H1 (cell line): ENCODE measurements at regions not wholly inside any gene's neighbourhood (a gene's known extent, or its start where the extent isn't known, plus 50 kb on each side); places are given as distances from the start of the nearest gene placed in this dataset.

Source experiments
- CTCF ChIA-PET: fragments of 300-600 bp; sonication (Branson Sonifier 250); formaldehyde crosslinking; loops from one replicate; lab custom pipeline; 2021; ENCODE audit not compliant: partially characterized antibody; lab: Charles Lee
- POLR2A ChIA-PET: fragments of 300-600 bp; sonication (Branson Sonifier 250); formaldehyde crosslinking; loops from one replicate; lab custom pipeline; 2021; ENCODE audit warnings: inconsistent platforms; ENCODE audit not compliant: partially characterized antibody; lab: Charles Lee
- DNase-seq, 2 experiments: peaks; one replicate each; pipeline versions ENCODE4 v3.0.0 to v3.0.0-alpha.2; 2010 to 2022; ENCODE audit warnings: low spot score in 2 of 2, low read depth in 1 of 2, mixed read lengths in 1 of 2
- FAIRE-seq: peaks from 2 replicates; lab custom pipeline; 2011; peaks lifted over from hg19 to GRCh38; lab: Jason Lieb, UNC
- H2AFZ ChIP-seq: 2 replicates; pipeline ENCODE4 v1.8.1; 2012; ENCODE audit warnings: low read length, inconsistent platforms
- H2AK5ac ChIP-seq: 2 replicates; pipeline ENCODE4 v1.6.1; 2013; ENCODE audit warnings: low read depth, low read length
- H2BK120ac ChIP-seq: replicated peaks from 2 replicates; pipeline ENCODE3; 2013; ENCODE audit warnings: low read depth, low read length, inconsistent platforms
- H2BK12ac ChIP-seq: 2 replicates; pipeline ENCODE4 v1.6.1; 2013; ENCODE audit warnings: low read depth, low read length
- H2BK15ac ChIP-seq: 2 replicates; pipeline ENCODE4 v1.6.1; 2013; ENCODE audit warnings: low read length
- H2BK20ac ChIP-seq: 2 replicates; pipeline ENCODE4 v1.6.1; 2013; ENCODE audit warnings: low read length
- H2BK5ac ChIP-seq: 2 replicates; pipeline ENCODE4 v1.6.1; 2013; ENCODE audit warnings: low read depth, low read length
- H3K14ac ChIP-seq: 2 replicates; pipeline ENCODE4 v1.6.1; 2013; ENCODE audit warnings: inconsistent platforms; ENCODE audit not compliant: insufficient read length
- H3K18ac ChIP-seq: 2 replicates; pipeline ENCODE4 v1.6.1; 2013; ENCODE audit warnings: low read length; ENCODE audit errors: extremely low read depth
- H3K23ac ChIP-seq: 2 replicates; pipeline ENCODE4 v1.6.1; 2013; ENCODE audit warnings: inconsistent platforms; ENCODE audit not compliant: insufficient read length
- H3K23me2 ChIP-seq: 2 replicates; pipeline ENCODE4 v1.6.1; 2013; ENCODE audit warnings: low read depth, low read length
- H3K27ac ChIP-seq: 2 replicates; pipeline ENCODE4 v1.6.1; 2011; ENCODE audit warnings: low read depth, low read length, inconsistent platforms
- H3K27me3 ChIP-seq, 4 experiments: replicated peaks in 1 of 4; 1 replicate in 1 of 4; 2 replicates in 3 of 4; pipeline versions ENCODE4 v1.6.1 to v1.8.1; 2011 to 2013; ENCODE audit warnings: low read length in 3 of 4, mild to moderate bottlenecking in 3 of 4, inconsistent platforms in 2 of 4, mixed read lengths in 2 of 4, moderate library complexity in 1 of 4; ENCODE audit not compliant: control insufficient read depth in 3 of 4, insufficient read depth in 3 of 4; ENCODE audit errors: extremely low read depth in 1 of 4
- H3K36me3 ChIP-seq, 4 experiments: 2 replicates each; pipeline versions ENCODE4 v1.6.1 to v1.8.1; 2011 to 2013; ENCODE audit warnings: mild to moderate bottlenecking in 4 of 4, low read length in 3 of 4, moderate library complexity in 2 of 4, control low read depth in 1 of 4, inconsistent platforms in 1 of 4; ENCODE audit not compliant: insufficient read depth in 4 of 4, control insufficient read depth in 2 of 4
- H3K4ac ChIP-seq: replicated peaks from 2 replicates; pipeline ENCODE3; 2013; ENCODE audit warnings: low read length, low read depth, mixed read lengths, inconsistent platforms; ENCODE audit not compliant: insufficient read length
- H3K4me1 ChIP-seq, 4 experiments: replicated peaks in 1 of 4; 1 replicate in 1 of 4; 2 replicates in 3 of 4; pipeline versions ENCODE4 v1.6.1 to v1.8.1; 2011 to 2013; ENCODE audit warnings: low read length in 3 of 4, inconsistent platforms in 2 of 4, mixed read lengths in 1 of 4; ENCODE audit not compliant: insufficient read depth in 4 of 4, control insufficient read depth in 3 of 4
- H3K4me2 ChIP-seq, 2 experiments: 2 replicates each; pipeline versions ENCODE4 v1.6.1 to v1.8.1; 2011 to 2013; ENCODE audit warnings: low read depth in 2 of 2, low read length in 2 of 2, control low read depth in 1 of 2, inconsistent platforms in 1 of 2, mild to moderate bottlenecking in 1 of 2; ENCODE audit not compliant: insufficient read depth in 1 of 2
- H3K4me3 ChIP-seq, 4 experiments: fragments of 200-600, 300-600 bp in 1 of 4; sonication (generic), shearing (Covaris generic), sonication (Bioruptor Twin) in 1 of 4; 2 replicates each; pipeline versions ENCODE4 v1.5.1 to v1.8.1; 2011 to 2016; ENCODE audit warnings: low read length in 4 of 4, low read depth in 3 of 4, control low read depth in 2 of 4, inconsistent platforms in 2 of 4, mild to moderate bottlenecking in 2 of 4, mixed read lengths in 1 of 4, moderate library complexity in 1 of 4; ENCODE audit not compliant: insufficient read depth in 2 of 4; ENCODE audit errors: extremely low read depth in 1 of 4
- H3K56ac ChIP-seq: replicated peaks from 2 replicates; pipeline ENCODE3; 2013; ENCODE audit warnings: low read depth, mild to moderate bottlenecking, mixed read lengths, low read length, inconsistent platforms; ENCODE audit not compliant: insufficient read length
- H3K79me1 ChIP-seq: 2 replicates; pipeline ENCODE4 v1.6.1; 2013; ENCODE audit warnings: low read depth, low read length, control low read depth
- H3K79me2 ChIP-seq, 2 experiments: 2 replicates each; pipeline versions ENCODE4 v1.6.1 to v1.8.1; 2012 to 2013; ENCODE audit warnings: low read length in 2 of 2, mild to moderate bottlenecking in 2 of 2, inconsistent platforms in 1 of 2; ENCODE audit not compliant: insufficient read depth in 2 of 2, control insufficient read depth in 1 of 2
- H3K9ac ChIP-seq, 4 experiments: replicated peaks in 1 of 4; 1 replicate in 1 of 4; 2 replicates in 3 of 4; pipeline versions ENCODE4 v1.6.1 to v1.8.1; 2011 to 2013; ENCODE audit warnings: low read depth in 3 of 4, low read length in 3 of 4, control low read depth in 2 of 4, mild to moderate bottlenecking in 2 of 4, moderate library complexity in 2 of 4, inconsistent platforms in 1 of 4; ENCODE audit errors: extremely low read depth in 1 of 4
- H3K9me3 ChIP-seq, 2 experiments: 2 replicates each; pipeline versions ENCODE4 v1.6.1 to v1.8.1; 2012 to 2013; ENCODE audit warnings: mild to moderate bottlenecking in 2 of 2, moderate library complexity in 2 of 2, control low read depth in 1 of 2, inconsistent platforms in 1 of 2, low read depth in 1 of 2, low read length in 1 of 2, mixed read lengths in 1 of 2; ENCODE audit not compliant: insufficient read depth in 2 of 2
- H4K20me1 ChIP-seq, 2 experiments: replicated peaks in 1 of 2; 2 replicates each; pipeline versions ENCODE3 to v1.8.1; 2011 to 2013; ENCODE audit warnings: inconsistent platforms in 2 of 2, low read length in 2 of 2, mild to moderate bottlenecking in 1 of 2; ENCODE audit not compliant: insufficient read depth in 2 of 2, control insufficient read depth in 1 of 2
- H4K5ac ChIP-seq: 2 replicates; pipeline ENCODE4 v1.6.1; 2013; ENCODE audit warnings: low read length, low read depth, mixed read lengths, inconsistent platforms; ENCODE audit not compliant: insufficient read length
- H4K8ac ChIP-seq: 2 replicates; pipeline ENCODE4 v1.8.0; 2013; ENCODE audit warnings: mild to moderate bottlenecking, moderate library complexity, low read length, inconsistent platforms; ENCODE audit not compliant: insufficient read depth; ENCODE audit errors: extremely low read depth
- H4K91ac ChIP-seq: replicated peaks from 2 replicates; pipeline ENCODE3; 2013; ENCODE audit warnings: low read length, mixed read lengths, inconsistent platforms; ENCODE audit not compliant: insufficient read length
- ASH2L ChIP-seq: fragments of 200-600, 300-600 bp; sonication (generic); IDR thresholded peaks from one replicate; pipeline ENCODE4 v1.7.1; 2017; ENCODE audit warnings: low read length
- CBX5 ChIP-seq: fragments of 300-800, 300-1000 bp; sonication (generic); IDR thresholded peaks from 2 replicates; pipeline ENCODE4 v1.7.1; 2016; ENCODE audit warnings: antibody characterized with exemption, low read length, low read depth
- CEBPB ChIP-seq: IDR thresholded peaks from 2 replicates; pipeline ENCODE4 v1.6.1; 2012; ENCODE audit warnings: low read depth, low read length
- CREB1 ChIP-seq: IDR thresholded peaks from 2 replicates; pipeline ENCODE4 v1.6.1; 2012; ENCODE audit warnings: inconsistent platforms
- E2F6 ChIP-seq: IDR thresholded peaks from 2 replicates; pipeline ENCODE4 v1.6.1; 2012; ENCODE audit warnings: inconsistent platforms
- EP300 ChIP-seq, 2 experiments: IDR thresholded peaks; 1 replicate in 1 of 2; 2 replicates in 1 of 2; pipeline ENCODE4 v1.6.1; 2011 to 2012; ENCODE audit warnings: low read depth in 2 of 2, low read length in 2 of 2, mild to moderate bottlenecking in 2 of 2, borderline replicate concordance in 1 of 2, inconsistent platforms in 1 of 2, moderate library complexity in 1 of 2
- FOSL1 ChIP-seq: IDR thresholded peaks from 2 replicates; pipeline ENCODE4 v1.6.1; 2011; ENCODE audit warnings: mild to moderate bottlenecking, low read depth, low read length, moderate library complexity; ENCODE audit not compliant: insufficient read depth
- HDAC6 ChIP-seq: IDR thresholded peaks from one replicate; pipeline ENCODE4 v1.7.1; 2012; ENCODE audit warnings: low read depth, mild to moderate bottlenecking, inconsistent platforms, low read length, moderate library complexity
- KDM5A ChIP-seq: fragments of 200-600 bp; IDR thresholded peaks from 2 replicates; pipeline ENCODE4 v1.7.1; 2012; ENCODE audit warnings: mild to moderate bottlenecking, low read length, inconsistent platforms, mixed read lengths
- POLR2AphosphoS5 ChIP-seq: IDR thresholded peaks from 2 replicates; pipeline ENCODE4 v1.6.1; 2011; ENCODE audit warnings: low read depth, low read length
- RAD21 ChIP-seq, 2 experiments: IDR thresholded peaks in 1 of 2; conservative IDR thresholded peaks in 1 of 2; 2 replicates each; pipeline ENCODE4 v1.6.1; 2011; ENCODE audit warnings: low read depth in 2 of 2, low read length in 2 of 2, improper control_type of control experiment in 1 of 2, inconsistent platforms in 1 of 2, mild to moderate bottlenecking in 1 of 2, moderate library complexity in 1 of 2
- RBBP5 ChIP-seq: IDR thresholded peaks from 2 replicates; pipeline ENCODE4 v1.7.1; 2012; ENCODE audit warnings: low read depth, mild to moderate bottlenecking, inconsistent platforms, low read length, moderate library complexity, borderline replicate concordance
- TAF7 ChIP-seq: optimal IDR thresholded peaks from 2 replicates; pipeline ENCODE3; 2011; ENCODE audit warnings: low read depth, mild to moderate bottlenecking, inconsistent platforms, low read length, moderate library complexity, borderline replicate concordance
- TCF12 ChIP-seq: IDR thresholded peaks from 2 replicates; pipeline ENCODE4 v1.6.1; 2011; ENCODE audit warnings: low read depth, mild to moderate bottlenecking, low read length

DNA sequence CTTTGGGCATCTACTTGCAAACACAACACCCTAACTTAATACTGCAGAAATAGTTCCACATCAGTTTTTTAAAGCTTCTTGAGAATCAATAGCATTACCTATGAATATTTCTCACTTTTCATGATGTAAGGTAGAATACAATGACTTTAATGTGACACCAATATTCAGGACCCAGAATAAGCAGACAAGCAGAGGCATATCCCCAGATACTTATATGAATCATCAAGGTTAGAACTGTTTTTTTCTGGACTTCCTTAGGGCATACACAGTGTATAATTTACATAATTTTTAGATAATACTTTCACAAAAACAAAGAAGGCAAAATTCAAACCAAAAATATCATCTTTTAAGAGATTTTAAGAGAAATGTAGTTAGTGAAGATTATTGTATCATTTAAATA is 885.8 kb downstream of the FSCB start:
- Histone ChIP-seq H3K4me2 (no peak overlapping the region), H3K23ac (no peak overlapping the region), H3K14ac (no peak overlapping the region), H3K79me2 (no peaks in the 10 kb centered on the region), H3K27ac (no peak overlapping the region), H3K4me1 (no peaks in the 10 kb centered on the region), H2BK5ac (no peak overlapping the region), H2BK15ac (no peak overlapping the region), H3K36me3 (no peaks in the 10 kb centered on the region), H3K9me3 (peaks cover 0 to 6% of the 10 kb centered on the region in 2 experiments; a peak in 1 of 4 replicates), H2BK12ac (no peak overlapping the region), H2AFZ (no peak overlapping the region), H3K4me3 (no peak overlapping the region), H3K56ac (no peak overlapping the region), H2BK120ac (no peak overlapping the region), H2AK5ac (no peak overlapping the region), H3K4ac (no peak overlapping the region), H3K18ac (no peak overlapping the region), H2BK20ac (no peak overlapping the region), H3K9ac (no peak overlapping the region), H4K8ac (no peak overlapping the region), H4K91ac (no peak overlapping the region), H4K5ac (no peak overlapping the region)
- no peak for FAIRE-seq
- DNase-seq, result no peak
- CTCF ChIA-PET, result no interaction called here
- no peak for TF ChIP-seq CREB1
- no peak for TF ChIP-seq EP300 (IDR thresholded peaks at IDR 0.05; ENCODE audit: borderline replicate concordance in 1 of 2, low read depth in 2 of 2, low read length in 2 of 2)
- no peak for TF ChIP-seq TAF7
- no peak for TF ChIP-seq CBX5
- no peak for TF ChIP-seq ASH2L
- TF ChIP-seq CEBPB, result no peak
- TF ChIP-seq FOSL1, result no peak
- TF ChIP-seq POLR2AphosphoS5, result no peak
- TF ChIP-seq TCF12, result no peak
- no peak for TF ChIP-seq RBBP5
- no peak for TF ChIP-seq E2F6
- TF ChIP-seq RAD21 (IDR thresholded peaks at IDR 0.05 in 1 of 2, conservative IDR thresholded peaks at IDR 0.05 in 1 of 2; ENCODE audit: low read depth in 2 of 2, low read length in 2 of 2), result no peak
- TF ChIP-seq KDM5A, result no peak
- no peak for TF ChIP-seq HDAC6
- TF ChIP-seq, all 59 proteins: peak for 0
- POLR2A ChIA-PET, result no interaction called here
- H4K20me1 ChIP-seq, result no peaks in the 10 kb centered on the region
- H3K27me3 ChIP-seq, result no peaks in the 10 kb centered on the region
- no peaks in the 10 kb centered on the region for H3K79me1 ChIP-seq
- no peaks in the 10 kb centered on the region for H3K23me2 ChIP-seq
